ENCODE measurements at regions not wholly inside any gene's neighbourhood (a gene's known extent, or its start where the extent isn't known, plus 50 kb on each side); places are given as distances from the start of the nearest gene placed in this dataset.

GRCh38 chr21:28750565-28750964 is 242.1 kb downstream of the LTN1 start:
- no peak for DNase-seq (ENCODE audit: low spot score)

- no peak for DNase-seq (ENCODE audit: low spot score)
Measured at GRCh38 chr21:28749536-28749935, 243.1 kb downstream of the LTN1 start.

GRCh38 chr21:28747464-28747863 is 245.2 kb downstream of the LTN1 start:
- no peak for DNase-seq (ENCODE audit: low spot score)

- no peak for DNase-seq (ENCODE audit: low spot score)
Measured at GRCh38 chr21:28746166-28746565, 246.5 kb downstream of the LTN1 start.

- peak; percentile 86 for DNase-seq (ENCODE audit: low spot score)
Measured at GRCh38 chr21:28745131-28746016, 247.3 kb downstream of the LTN1 start.

- DNase-seq (ENCODE audit: low spot score): no peak
Measured at GRCh38 chr21:28743723-28744122, 249.0 kb downstream of the LTN1 start.

- peak; percentile 20 for DNase-seq (ENCODE audit: low spot score)
Measured at GRCh38 chr21:28742527-28742926, 250.2 kb downstream of the LTN1 start.

- DNase-seq (ENCODE audit: low spot score): no peak
Measured at GRCh38 chr21:28740125-28740524, 252.6 kb downstream of the LTN1 start.

- DNase-seq (ENCODE audit: low spot score): no peak
Measured at GRCh38 chr21:28738882-28739281, 253.8 kb downstream of the LTN1 start.

GRCh38 chr21:28738420-28738704 is 254.3 kb downstream of the LTN1 start:
- DNase-seq (ENCODE audit: low spot score): no peak

- DNase-seq (ENCODE audit: low spot score): no peak
Measured at GRCh38 chr21:28737674-28738419, 254.8 kb downstream of the LTN1 start.

- no peak for DNase-seq (ENCODE audit: low spot score)
Measured at GRCh38 chr21:28734522-28735175, 258.0 kb downstream of the LTN1 start.

GRCh38 chr21:28731700-28732321 is 260.9 kb downstream of the LTN1 start:
- no peak for DNase-seq (ENCODE audit: low spot score)

GRCh38 chr21:28729887-28730286 is 262.8 kb downstream of the LTN1 start:
- DNase-seq (ENCODE audit: low spot score): no peak

- no peak for DNase-seq (ENCODE audit: low spot score)
Measured at GRCh38 chr21:28727809-28728208, 264.9 kb downstream of the LTN1 start.

GRCh38 chr21:28725396-28725795 is 267.3 kb downstream of the LTN1 start:
- DNase-seq (ENCODE audit: low spot score): no peak

- DNase-seq (ENCODE audit: low spot score): no peak
Measured at GRCh38 chr21:28723646-28724045, 269.0 kb downstream of the LTN1 start.

GRCh38 chr21:28719723-28720122 is 273.0 kb downstream of the LTN1 start:
- no peak for DNase-seq (ENCODE audit: low spot score)

GRCh38 chr21:28714777-28715464 is 277.8 kb downstream of the LTN1 start:
- peak; percentile 27 for DNase-seq (ENCODE audit: low spot score)

- DNase-seq (ENCODE audit: low spot score): no peak
Measured at GRCh38 chr21:28712411-28712810, 280.3 kb downstream of the LTN1 start.

GRCh38 chr21:28705616-28706015 is 287.1 kb downstream of the LTN1 start:
- no peak for DNase-seq (ENCODE audit: low spot score)

- DNase-seq (ENCODE audit: low spot score): no peak
Measured at GRCh38 chr21:28704746-28705145, 287.9 kb downstream of the LTN1 start.
